ENCODE measurements at regions not wholly inside any gene's neighbourhood (a gene's known extent, or its start where the extent isn't known, plus 50 kb on each side); places are given as distances from the start of the nearest gene placed in this dataset.
"Not testable (repeated sequence)": the region's sequence is repeated elsewhere in the genome, so short reads cannot be mapped to it uniquely, and the experiment has no call there.

DNA sequence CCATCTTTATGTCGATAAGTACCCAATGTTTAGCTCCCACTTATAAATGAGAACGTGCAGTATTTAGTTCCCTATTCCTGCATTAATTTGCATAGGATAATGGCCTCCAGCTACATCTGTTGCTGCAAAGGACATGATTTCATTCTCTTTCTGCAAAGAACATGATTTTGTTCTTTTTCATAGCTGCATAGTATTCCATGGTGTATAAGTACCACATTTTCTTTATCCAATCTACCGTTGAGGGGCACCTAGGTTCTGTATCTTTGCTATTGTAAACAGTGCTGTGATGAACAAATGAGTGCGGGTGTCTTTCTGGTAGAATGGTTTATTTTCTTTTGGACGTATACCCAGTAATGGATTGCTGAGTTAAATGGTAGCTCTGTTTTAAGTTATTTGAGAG is 63.0 kb downstream of the HLX start:
- no peak for DNase-seq (ENCODE audit: low spot score)

DNA sequence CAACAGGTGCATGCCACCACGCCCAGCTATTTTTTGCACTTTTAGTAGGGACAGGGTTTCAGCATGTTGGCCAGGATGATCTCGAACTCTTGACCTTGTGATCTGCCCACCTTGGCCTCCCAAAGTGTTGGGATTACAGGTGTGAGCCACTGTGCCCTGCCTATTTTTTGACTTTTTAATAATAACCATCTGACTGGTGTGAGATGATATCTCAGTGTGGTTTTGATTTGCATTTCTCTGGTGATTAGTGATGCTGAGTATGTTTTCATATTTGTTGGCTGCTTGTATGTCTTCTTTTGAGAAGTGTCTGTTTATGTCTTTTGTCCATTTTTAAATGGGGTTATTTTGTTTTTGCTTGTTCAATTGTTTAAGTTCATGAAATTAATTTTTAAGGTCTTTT is 63.7 kb downstream of the HLX start:
- not testable (repeated sequence) for DNase-seq (ENCODE audit: low spot score)

DNA sequence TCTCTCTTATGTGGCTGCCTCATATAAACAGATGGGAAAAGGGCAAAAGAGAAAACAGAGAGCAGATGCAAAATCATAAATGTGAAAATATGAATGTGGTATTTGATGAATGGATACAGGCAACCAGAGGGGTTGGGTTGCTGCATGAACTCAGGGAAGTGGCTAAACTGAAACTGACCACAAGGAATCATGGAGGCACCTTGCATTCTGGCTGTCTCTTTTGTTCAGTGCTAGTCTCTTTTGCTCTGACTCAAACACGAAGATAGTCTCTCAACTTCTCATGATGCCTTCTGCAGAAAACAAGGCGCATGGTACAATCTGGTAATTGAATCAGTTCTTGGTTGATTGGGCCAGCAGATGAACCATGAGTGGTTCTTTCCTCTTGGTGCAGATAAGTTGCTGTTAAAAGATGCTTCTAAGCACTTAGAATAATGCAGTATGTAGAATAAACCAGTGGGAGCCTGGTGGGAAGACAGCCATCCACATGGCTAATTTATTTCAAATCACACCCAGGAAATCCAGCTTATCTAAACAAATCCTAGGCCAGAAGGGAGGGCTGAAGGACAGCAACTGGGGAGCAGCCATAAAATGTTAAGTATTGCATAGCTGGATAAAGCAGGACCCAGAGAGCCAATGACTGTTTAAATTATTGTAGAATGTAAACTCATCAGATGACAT is 64.2 kb downstream of the HLX start:
- no peak for DNase-seq (ENCODE audit: low spot score)

DNA sequence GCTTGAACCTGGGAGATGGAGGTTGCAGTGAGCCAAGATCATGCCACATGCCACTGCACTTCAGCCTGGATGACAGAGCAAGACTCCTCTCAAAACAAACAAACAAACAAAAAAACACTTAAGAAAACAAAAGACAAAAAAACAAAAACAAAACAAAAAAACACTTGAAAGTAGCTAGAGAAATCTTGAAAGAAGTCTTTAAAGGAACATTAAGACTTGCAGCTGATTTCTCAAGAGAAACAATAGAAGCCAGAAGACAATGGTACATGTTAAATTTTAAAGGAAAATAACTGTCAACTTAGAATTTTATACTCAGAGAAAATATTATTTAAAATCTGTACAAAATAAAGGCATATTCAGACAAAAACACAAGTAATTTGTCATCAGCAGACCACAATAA is 71.3 kb downstream of the HLX start:
- no peak for DNase-seq (ENCODE audit: low spot score)

DNA sequence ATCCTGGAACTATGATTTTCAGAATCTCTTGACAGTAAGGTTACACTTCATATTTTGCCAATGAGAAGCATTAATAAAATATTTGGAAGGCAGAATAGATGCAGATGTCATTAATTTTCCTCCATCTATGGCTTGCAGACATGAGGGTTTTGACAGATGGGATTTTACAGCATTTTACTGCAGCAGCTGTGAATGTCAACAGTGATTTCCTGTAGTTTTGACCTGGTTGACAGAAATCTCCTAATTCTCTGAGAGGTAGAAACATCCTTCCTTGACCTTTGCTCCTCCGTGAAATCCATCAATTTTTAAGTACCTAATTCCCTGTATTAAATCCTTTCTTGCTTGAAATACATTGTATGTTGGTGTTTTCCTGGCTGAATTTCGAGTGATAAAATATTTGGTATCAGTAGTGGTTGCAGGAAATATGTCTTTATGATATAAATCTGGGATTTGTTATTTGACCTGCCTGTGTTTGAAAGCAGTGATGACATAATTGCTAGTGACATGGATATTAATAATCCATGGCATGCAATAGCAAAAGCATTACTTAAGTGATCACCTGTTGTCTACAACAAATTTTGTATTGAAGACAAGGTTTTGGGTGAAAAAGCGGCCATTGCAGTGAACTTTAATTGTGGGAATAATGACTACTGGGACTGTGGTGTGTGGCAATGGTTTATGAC is 73.9 kb downstream of the HLX start:
- DNase-seq (ENCODE audit: low spot score) = no peak

DNA sequence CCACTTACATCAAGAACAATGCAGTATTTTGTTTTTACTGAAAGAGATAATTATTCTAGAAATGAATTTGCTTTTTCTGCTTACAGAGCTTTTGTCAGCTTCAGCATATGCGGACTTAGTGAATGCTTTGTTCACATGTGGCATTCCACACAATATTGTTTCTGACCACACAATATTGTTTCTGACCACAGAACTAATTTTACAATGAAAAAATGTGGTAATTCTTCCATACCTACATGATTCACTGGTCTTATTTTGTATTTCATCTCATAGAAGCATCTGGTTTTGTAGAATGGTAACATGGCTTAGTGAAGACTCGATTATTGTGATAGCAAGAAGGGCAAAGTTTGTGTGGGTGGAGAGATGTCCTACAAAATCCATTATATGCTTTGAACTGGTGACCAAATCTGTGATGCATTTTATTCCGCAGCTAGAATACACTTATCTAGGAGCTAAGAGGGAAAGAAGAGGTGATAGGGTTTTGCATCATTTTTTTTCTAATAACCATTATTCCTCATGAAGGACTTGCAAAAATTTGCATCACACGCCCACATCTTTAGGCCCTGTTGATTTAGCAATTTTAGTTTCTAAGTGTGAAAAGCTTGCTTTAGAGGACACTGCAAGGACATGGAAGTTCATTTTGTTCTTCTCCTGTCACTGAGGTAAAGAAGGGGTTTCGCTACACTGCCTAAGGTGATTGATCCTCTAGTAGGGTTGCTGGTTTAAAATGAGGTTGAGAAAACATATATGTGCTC is 75.3 kb downstream of the HLX start:
- no peak for DNase-seq (ENCODE audit: low spot score)

DNA sequence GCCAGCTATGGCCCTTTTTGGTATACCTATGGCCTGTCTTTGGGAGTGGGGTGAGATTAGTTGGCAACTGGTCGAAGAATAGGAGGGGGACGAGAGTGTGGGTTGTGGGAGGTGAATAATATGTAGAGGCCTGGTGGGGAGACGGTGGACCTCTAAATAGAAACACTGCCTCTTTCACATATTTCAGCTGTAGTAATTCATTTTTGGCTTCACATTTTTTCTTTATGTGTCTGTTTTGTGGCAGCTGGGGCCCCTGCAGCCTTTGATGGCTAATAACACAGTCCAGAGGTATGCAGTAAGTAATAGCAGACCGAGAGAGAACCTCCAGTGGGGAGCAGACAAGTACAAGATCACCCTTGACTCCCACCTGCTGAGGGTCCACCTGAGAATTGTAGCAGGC is 75.9 kb downstream of the HLX start:
- no peak for DNase-seq (ENCODE audit: low spot score)

DNA sequence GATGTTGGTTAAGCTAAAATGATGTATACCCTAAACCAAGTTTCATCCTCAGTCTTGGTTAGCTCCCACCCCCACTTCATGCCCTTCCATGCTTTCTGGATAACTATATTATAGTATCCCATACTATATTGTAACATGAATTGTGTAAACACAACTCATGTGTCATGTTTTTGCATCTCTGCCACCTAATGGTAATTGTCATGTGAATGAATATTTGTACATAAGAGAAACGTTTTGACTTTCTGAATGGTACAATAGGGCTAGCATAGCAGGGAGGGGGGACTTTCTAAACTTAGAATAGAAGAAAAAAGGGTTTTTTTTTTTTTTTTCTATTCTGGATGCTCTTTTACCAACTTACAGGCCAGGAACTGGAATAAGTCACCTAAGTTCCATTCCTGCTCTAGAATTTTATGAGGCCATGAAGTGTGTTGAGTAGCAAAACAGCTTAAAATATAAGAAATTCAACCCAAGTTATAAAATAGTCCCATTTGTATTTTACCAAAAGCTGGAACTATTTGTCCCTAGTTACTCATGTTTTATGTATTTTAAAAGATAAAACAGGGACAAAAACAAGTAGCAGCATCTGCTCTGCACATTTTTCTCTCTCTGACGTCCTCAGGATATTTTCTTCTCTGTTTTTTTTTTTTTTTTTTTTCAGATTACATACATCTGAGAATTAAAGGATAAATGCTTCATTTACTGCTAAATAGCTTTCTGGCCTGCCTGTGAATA is 77.4 kb downstream of the HLX start:
- no peak for DNase-seq (ENCODE audit: low spot score)

DNA sequence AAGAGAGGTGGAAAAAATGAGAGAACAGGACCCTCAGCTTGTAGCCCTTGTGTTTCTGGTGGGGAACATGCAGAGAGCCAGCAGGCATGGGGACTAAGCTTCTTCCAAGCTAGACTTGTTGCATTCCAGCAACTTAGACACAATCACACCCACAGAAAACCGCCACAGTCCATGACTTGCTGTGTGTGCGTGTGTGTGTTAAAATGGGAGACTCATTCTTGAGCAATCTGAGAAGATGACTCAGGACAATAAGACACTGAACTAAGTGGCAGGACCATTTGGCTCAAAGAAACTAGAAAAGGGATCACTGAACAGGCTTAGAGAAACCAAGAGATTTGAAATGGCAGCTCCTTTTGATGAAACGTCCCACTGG is 78.0 kb downstream of the HLX start:
- DNase-seq (ENCODE audit: low spot score) = no peak

DNA sequence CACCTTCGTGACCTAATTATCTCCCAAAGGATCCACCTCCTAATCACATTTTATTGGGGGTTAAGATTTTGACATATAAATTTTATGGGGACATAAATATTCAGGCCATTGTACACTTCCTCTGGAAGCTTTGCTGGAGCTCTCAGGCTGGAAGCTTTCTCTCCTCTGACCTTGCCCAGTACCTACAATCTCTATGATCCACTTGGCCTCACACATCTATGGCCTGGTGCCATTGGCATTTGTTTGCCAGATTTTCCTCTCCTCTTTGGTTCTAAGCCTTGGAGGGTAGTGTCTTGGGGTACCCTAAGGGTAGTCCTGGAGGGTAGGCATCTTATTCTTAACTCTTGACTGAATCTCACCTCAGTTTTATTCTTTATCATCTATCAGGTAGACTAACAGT is 79.0 kb downstream of the HLX start:
- DNase-seq (ENCODE audit: low spot score) = no peak

DNA sequence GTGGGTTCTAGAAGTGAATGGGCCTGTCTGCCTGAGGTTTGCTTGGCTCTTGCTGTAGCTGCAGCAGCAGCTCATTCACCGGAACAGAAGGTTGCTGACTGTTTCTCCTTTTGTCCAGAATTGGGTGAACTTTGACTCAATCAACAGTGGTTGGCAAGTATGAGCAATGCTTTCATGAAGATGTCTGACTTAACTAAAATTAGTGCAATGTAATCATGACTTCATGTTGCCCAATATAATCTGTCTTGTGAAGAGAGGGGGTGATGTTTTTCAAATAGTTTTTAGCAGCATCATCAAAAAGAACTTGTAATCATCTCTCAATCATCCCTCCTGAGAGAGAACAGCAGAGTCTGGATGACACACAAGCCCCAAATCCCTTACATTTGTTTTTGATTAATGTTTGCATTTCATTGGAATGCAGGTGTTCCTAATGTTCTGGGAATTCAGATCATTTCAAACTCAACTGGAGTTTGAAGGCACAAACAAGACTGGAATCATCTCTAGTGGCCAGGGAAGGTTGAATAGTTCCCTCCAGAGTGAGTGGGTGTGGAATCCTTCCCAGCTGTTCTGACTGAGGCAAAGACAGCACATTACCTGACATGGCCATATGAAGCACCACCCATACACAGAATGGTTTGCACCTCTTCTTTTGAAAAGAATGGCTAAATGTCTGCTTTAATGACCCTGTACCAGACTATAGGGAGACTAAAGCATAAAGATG is 82.9 kb downstream of the HLX start:
- no peak for DNase-seq (ENCODE audit: low spot score)

DNA sequence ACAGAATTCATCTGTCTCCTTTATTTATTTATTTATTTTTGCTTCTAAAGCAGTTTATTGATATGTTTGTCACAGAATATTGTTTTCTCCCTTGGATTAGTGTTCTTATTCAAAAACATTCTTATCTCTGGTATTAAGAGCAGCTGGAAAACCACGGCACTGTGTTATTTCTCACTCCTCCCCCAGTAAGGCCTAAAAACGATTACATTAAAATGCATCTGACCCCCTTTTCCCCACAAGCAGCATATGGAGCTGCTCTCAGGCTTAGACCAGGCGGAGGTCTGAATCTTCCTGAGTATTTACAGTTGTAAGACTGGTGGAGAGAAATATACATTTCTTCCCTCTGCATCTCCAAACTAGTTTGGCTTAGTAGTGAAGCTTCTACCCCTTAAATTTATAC is 86.8 kb downstream of the HLX start:
- no peak for DNase-seq (ENCODE audit: low spot score)

DNA sequence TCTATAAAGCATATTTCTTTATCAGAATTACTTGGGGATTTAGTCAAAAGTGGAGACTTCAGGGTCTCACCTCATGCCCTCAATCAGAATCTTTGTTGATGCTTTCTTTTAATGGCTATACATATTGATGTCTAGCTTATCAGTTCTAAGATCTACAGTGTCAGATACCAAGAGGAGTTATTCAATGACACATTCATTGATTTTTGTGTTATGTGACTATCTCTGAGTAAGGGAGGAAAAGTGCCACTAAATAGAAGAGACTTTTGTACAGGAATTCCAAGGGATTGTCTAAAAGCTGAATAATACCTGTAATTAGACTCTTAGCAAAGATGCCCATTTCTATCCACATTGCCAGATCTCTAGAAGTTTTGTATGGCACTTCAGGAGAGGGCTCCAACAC is 87.2 kb downstream of the HLX start:
- no peak for DNase-seq (ENCODE audit: low spot score)

DNA sequence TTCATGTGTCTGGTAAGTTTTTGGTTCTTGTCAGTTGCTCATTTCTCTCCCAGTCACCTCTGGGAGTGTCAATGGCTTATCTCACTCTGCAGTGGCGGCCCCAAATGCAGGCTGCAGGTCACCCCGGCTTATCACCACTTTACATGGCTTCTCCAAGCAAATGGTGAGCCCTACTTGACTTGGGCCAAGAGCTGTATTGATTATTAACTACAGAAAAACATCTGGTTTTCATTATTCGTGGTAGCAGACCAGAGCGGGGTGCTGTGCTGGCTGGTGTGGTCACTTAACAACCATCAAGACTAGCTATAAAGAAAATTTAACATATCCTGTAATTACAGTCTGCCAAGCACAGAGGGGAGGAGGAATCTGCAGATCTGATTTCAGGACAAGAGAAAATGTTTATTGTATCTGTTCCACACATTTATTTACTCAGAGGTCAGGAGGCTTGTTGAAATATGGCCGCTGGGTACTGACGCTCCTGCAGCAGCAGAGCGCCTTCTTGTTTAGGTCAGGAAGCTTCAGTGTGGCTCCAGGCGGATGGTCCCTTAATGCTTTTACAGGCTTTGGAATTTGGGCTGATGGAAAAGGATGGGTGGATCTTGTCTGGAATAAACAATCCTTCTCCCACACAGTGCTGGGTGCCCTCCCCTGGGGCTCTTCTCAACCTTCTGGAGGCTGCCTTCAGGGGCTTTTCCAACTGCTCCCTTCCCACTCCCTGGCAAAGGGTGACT is 87.8 kb downstream of the HLX start:
- DNase-seq (ENCODE audit: low spot score) = no peak

DNA sequence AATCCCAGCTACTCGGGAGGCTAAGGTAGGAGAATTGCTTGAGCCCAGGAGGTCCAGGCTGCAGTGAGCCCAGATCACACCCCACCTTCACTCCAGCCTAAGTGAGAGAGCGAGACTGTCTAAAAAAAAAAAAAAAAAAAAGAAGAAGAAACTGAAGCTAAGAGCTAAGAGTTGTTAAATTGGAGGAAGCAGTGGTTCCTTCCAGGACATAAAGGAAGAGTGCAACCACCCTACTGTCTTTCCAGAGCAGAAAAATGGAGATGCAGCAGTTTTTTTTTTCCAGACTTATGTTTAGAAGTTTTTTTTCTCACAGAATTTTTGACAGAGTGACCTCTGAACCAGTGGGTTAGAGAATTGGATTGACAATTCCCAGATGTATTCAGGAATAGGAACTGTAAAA is 88.7 kb downstream of the HLX start:
- DNase-seq (ENCODE audit: low spot score) = no peak

DNA sequence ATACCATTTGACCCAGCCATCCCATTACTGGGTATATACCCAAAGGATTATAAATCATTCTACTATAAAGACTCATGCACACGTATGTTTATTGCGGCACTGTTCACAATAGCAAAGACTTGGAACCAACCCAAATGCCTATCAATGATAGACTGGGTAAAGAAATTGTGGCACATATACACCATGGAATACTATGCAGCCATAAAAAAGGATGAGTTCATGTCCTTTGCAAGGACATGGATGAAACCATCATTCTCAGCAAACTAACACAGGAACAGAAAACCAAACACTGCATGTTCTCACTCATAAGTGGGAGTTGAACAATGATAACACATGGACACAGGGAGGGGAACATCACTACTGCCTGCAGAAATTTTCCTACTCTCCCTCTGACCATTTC is 90.0 kb downstream of the HLX start:
- DNase-seq (ENCODE audit: low spot score) = not testable (repeated sequence)

DNA sequence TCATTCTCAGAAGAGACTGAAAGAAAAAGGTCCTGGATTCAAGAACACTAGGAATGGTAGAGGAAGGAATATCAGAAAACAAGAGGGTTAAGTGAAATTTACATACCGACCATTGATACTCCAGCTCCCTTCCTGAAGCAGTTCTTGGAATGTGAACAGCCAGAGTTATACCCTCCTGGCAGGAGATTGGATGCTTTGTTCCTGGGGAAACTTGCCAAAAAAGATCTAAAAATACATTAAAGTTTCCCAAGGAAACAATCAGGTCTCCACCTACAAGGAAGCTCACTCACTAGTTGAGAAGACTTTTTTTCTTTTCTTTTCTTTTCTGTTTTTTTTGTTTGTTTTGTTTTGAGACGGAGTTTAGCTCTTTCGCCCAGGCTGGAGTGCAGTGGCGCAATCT is 91.1 kb downstream of the HLX start:
- DNase-seq (ENCODE audit: low spot score) = no peak

DNA sequence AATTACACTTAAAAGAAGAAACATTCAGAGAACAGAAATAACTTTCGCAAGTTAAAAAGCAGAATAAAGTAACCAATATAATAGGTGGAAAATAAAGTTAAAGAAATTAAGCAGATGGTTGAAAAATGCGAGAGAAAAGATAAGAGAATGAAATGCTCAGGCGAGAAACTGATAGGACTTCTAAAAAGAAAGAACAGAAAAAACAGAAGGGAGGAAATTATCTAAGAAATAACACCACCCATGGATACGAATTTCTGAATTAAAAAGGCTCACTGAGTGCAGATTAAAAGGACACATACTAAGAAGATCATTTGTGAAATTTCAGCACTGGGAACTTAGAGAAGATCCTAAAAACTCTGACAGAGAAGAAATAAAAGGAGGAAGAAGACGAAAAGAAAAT is 92.0 kb downstream of the HLX start:
- no peak for DNase-seq (ENCODE audit: low spot score)

DNA sequence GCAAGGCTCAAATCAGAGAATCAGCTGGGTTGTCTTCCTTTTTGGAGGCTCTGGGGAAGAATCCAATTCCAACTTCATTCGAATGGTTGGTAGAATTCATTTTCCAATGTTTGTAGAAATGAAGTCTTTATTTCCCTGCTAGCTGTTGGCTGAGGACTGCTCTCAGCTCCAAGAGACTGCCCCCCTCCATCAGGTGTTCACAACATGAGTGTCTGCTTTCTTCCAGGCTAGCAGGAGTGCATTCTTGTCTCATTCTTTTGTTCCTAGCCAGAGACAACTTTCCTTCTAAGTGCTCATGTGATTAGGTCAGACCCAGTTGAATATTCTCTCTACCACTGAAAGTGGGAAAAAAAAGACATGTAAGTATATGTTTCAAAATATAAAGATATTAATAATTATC is 95.2 kb downstream of the HLX start:
- DNase-seq (ENCODE audit: low spot score) = no peak

DNA sequence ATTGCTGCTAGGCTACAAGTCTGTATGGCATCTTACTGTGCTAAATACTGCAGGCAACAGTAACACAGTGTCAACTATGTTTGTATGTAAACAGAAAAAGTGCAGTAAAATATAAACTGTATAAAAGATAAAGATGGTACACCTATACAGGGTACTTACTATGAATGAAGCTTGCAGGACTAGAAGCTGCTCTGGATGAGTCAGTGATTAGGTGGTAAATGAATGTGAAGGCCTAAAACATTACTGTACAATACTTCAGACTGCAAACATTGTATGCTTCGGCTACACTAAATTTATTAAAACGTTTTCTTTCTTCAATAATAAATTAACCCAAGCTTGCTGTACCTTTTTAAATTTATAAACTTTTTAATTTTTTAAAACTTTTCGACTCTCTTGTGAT is 97.1 kb downstream of the HLX start:
- DNase-seq (ENCODE audit: low spot score) = no peak

DNA sequence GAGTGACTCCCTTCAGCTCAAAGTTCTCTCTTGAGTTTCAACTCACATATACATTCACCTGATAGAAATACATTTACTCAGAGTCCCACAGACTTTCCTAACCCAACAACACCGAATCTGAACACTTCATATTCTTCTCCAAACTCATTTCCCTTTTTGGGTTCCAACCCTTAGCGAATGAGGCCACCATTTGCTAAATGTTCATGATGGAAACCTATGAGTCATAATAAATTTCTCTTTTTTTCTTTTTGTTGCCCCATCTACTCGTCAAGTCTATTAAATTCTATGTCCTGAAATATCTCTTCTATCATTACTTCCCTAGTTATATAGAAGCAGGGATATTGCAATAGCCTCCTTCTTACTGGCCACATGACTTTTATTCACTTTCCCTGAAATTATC is 100.1 kb downstream of the HLX start:
- no peak for DNase-seq (ENCODE audit: low spot score)

DNA sequence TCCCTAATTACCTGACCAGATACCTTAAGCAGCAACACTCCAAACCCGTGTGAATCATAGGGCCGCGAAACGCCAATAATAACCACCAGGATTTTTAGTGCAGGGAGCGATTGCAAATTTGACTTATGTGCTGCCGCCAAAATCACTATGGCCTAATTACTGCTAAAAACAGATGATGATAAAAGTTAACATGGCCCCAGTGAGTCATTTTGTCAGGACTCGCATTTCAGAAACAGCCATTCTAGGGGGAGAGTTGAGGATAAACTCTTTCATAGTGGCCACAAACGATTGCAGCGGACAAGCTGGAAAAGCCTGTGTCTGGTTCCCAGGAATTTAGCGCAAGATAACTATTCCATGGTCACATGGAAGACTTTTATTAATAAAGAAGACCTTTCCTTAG is 103.4 kb downstream of the HLX start:
- DNase-seq (ENCODE audit: low spot score) = no peak

Measured in ecto neural progenitor cell (in vitro differentiated cells).